A673 (cell line): ENCODE measurements at regions not wholly inside any gene's neighbourhood (a gene's known extent, or its start where the extent isn't known, plus 50 kb on each side); places are given as distances from the start of the nearest gene placed in this dataset.

ENCODE experiments used
- BruUV-seq: library from RNA; stranded (reverse); fragments of 400-500 nt; replicated peaks from 2 replicates; lab custom pipeline; 2021; lab: Mats Ljungman, UMichigan
- CTCF ChIA-PET: fragments of 300-600 bp; sonication (Branson Sonifier 250); formaldehyde crosslinking; loops from one replicate; lab custom pipeline; 2022; ENCODE audit warnings: antibody characterized with exemption; lab: Charles Lee
- POLR2A ChIA-PET: fragments of 300-600 bp; sonication (Branson Sonifier 250); formaldehyde crosslinking; loops from one replicate; lab custom pipeline; 2022; ENCODE audit warnings: antibody characterized with exemption; ENCODE audit not compliant: low non-redundant PET; lab: Charles Lee
- DNase-seq: peaks from one replicate; pipeline ENCODE4 v3.0.0-alpha.2; 2015; ENCODE audit warnings: low spot score
- H3K27ac ChIP-seq: fragments of 200-600 bp; sonication (generic); 2 replicates; pipeline ENCODE4 v1.5.1; 2016; ENCODE audit warnings: mixed run types, low read depth, mild to moderate bottlenecking, mixed read lengths, antibody characterized with exemption, low read length; ENCODE audit not compliant: poor library complexity, severe bottlenecking
- H3K27me3 ChIP-seq: fragments of 200-600 bp; sonication (generic); replicated peaks from 2 replicates; pipeline ENCODE4 v1.6.1; 2017; ENCODE audit warnings: mixed run types, low read depth, mild to moderate bottlenecking, mixed read lengths, antibody characterized with exemption, low read length; ENCODE audit not compliant: insufficient read depth, poor library complexity
- H3K36me3 ChIP-seq: fragments of 200-600 bp; sonication (generic); 2 replicates; pipeline ENCODE4 v1.6.1; 2016; ENCODE audit warnings: mixed run types, mild to moderate bottlenecking, mixed read lengths, antibody characterized with exemption, low read length; ENCODE audit not compliant: insufficient read depth, poor library complexity, severe bottlenecking
- H3K4me1 ChIP-seq: fragments of 200-600 bp; sonication (generic); 2 replicates; pipeline ENCODE4 v1.6.1; 2017; ENCODE audit warnings: mixed run types, mild to moderate bottlenecking, mixed read lengths, antibody characterized with exemption, low read length; ENCODE audit not compliant: insufficient read depth, poor library complexity, severe bottlenecking
- H3K4me3 ChIP-seq: fragments of 200-600 bp; sonication (generic); 2 replicates; pipeline ENCODE4 v1.5.1; 2016; ENCODE audit warnings: low read depth, mixed run types, mild to moderate bottlenecking, mixed read lengths, low read length; ENCODE audit not compliant: poor library complexity, severe bottlenecking
- H3K9me3 ChIP-seq: fragments of 200-600 bp; sonication (generic); 2 replicates; pipeline ENCODE4 v1.6.1; 2016; ENCODE audit warnings: mixed run types, low read depth, mild to moderate bottlenecking, mixed read lengths, antibody characterized with exemption, low read length; ENCODE audit not compliant: poor library complexity, severe bottlenecking
- CTCF ChIP-seq: fragments of 300-800, 200-600 bp; sonication (generic); conservative IDR thresholded peaks from 2 replicates; pipeline ENCODE4 v1.5.1; 2017; ENCODE audit warnings: low read depth, mild to moderate bottlenecking, antibody characterized with exemption, low read length, moderate library complexity, mixed read lengths
- EZH2 ChIP-seq: fragments of 200-600 bp; sonication (generic); IDR thresholded peaks from 2 replicates; pipeline ENCODE4 v1.6.1; 2017; ENCODE audit warnings: borderline replicate concordance, low read depth, mild to moderate bottlenecking, mixed read lengths, antibody characterized with exemption, low read length; ENCODE audit not compliant: poor library complexity, severe bottlenecking
- intact Hi-C: fragments of 100-400 bp; cut with micrococcal nuclease; formaldehyde crosslinking; loops from one replicate; pipeline ENCODE4 v1.10.0; 2022; ENCODE audit not compliant: unreplicated experiment

- no peaks in the 10 kb centered on the region for H3K36me3 ChIP-seq
- ChIA-PET POLR2A (no interaction called here), CTCF (no interaction called here)
- no peak for DNase-seq
- TF ChIP-seq CTCF, result no peak
- no peak for TF ChIP-seq EZH2
- intact Hi-C loops, result no loop called here
- BruUV-seq, result no TSS peak
- no peak overlapping the region for H3K27ac ChIP-seq
- no peaks in the 10 kb centered on the region for H3K9me3 ChIP-seq
- no peak overlapping the region for H3K4me3 ChIP-seq
- H3K27me3 ChIP-seq, result no peaks in the 10 kb centered on the region
- H3K4me1 ChIP-seq, result peaks cover 2% of the 10 kb centered on the region
Observed at GRCh38 chr10:31158011-31158658, 126.5 kb upstream of the ZNF438 start.

- TF ChIP-seq CTCF (no peak), EZH2 (no peak)
- Histone ChIP-seq H3K27me3 (no peaks in the 10 kb centered on the region), H3K9me3 (no peaks in the 10 kb centered on the region), H3K4me1 (no peaks in the 10 kb centered on the region), H3K27ac (no peak overlapping the region), H3K36me3 (no peaks in the 10 kb centered on the region), H3K4me3 (no peak overlapping the region)
- intact Hi-C loops, result no loop called here
- ChIA-PET POLR2A (no interaction called here), CTCF (no interaction called here)
- no TSS peak for BruUV-seq
- no peak for DNase-seq
Observed at GRCh38 chr10:31166606-31167005, 134.9 kb upstream of the ZNF438 start.

GRCh38 chr10:31170636-31171035 lies 139.0 kb upstream of the ZNF438 start:
- Histone ChIP-seq H3K4me3 (no peak overlapping the region), H3K27me3 (no peaks in the 10 kb centered on the region), H3K9me3 (peaks cover 7% of the 10 kb centered on the region), H3K4me1 (no peaks in the 10 kb centered on the region), H3K36me3 (no peaks in the 10 kb centered on the region), H3K27ac (no peak overlapping the region)
- ChIA-PET POLR2A (no interaction called here), CTCF (no interaction called here)
- intact Hi-C loops, result no loop called here
- no TSS peak for BruUV-seq
- DNase-seq, result no peak
- no peak for TF ChIP-seq EZH2
- no peak for TF ChIP-seq CTCF
